Ishikawa (cell line): ENCODE measurements at regions not wholly inside any gene's neighbourhood (a gene's known extent, or its start where the extent isn't known, plus 50 kb on each side); places are given as distances from the start of the nearest gene placed in this dataset.

ENCODE experiments used
- CEBPB ChIP-seq: IDR thresholded peaks from 2 replicates; pipeline ENCODE4 v1.6.1; 2012
- EGR1 ChIP-seq: IDR thresholded peaks from 2 replicates; pipeline ENCODE4 v1.6.1; 2012
- EP300 ChIP-seq: IDR thresholded peaks from 2 replicates; pipeline ENCODE4 v1.6.1; 2012; ENCODE audit warnings: borderline replicate concordance
- FOXM1 ChIP-seq: IDR thresholded peaks from 2 replicates; pipeline ENCODE4 v1.6.1; 2012; ENCODE audit warnings: low read depth, borderline replicate concordance
- MAX ChIP-seq: IDR thresholded peaks from 2 replicates; pipeline ENCODE4 v1.6.1; 2012
- NFIC ChIP-seq: IDR thresholded peaks from 2 replicates; pipeline ENCODE4 v1.6.1; 2012
- RAD21 ChIP-seq: IDR thresholded peaks from 2 replicates; pipeline ENCODE4 v1.6.1; 2012; ENCODE audit warnings: low read depth
- TCF12 ChIP-seq: IDR thresholded peaks from 2 replicates; pipeline ENCODE4 v1.6.1; 2012; ENCODE audit warnings: low read depth
- ZBTB7A ChIP-seq: IDR thresholded peaks from 2 replicates; pipeline ENCODE4 v1.6.1; 2012; ENCODE audit warnings: low read depth

- TF ChIP-seq CEBPB (no peak), EP300 (no peak), RAD21 (no peak), FOXM1 (no peak), MAX (no peak), EGR1 (no peak), ZBTB7A (no peak), TCF12 (no peak), NFIC (no peak)
These were observed 479.2 kb upstream of the ACVR2A start for GRCh38 chr2:147365622-147366021.
